ENCODE measurements at regions not wholly inside any gene's neighbourhood (a gene's known extent, or its start where the extent isn't known, plus 50 kb on each side); places are given as distances from the start of the nearest gene placed in this dataset.
A peak's percentile ranks its signal among the peaks of the same experiment; 100 is the strongest.
"Not testable (repeated sequence)": the region's sequence is repeated elsewhere in the genome, so short reads cannot be mapped to it uniquely, and the experiment has no call there.

- no peak for DNase-seq
Observed at GRCh38 chr16:65375651-65376050, 253.8 kb upstream of the CDH11 start.

- no peak for DNase-seq
Observed at GRCh38 chr16:65373097-65373496, 251.2 kb upstream of the CDH11 start.

GRCh38 chr16:65372171-65372570 lies 250.3 kb upstream of the CDH11 start:
- DNase-seq: no peak

- DNase-seq: no peak
Observed at GRCh38 chr16:65365732-65366715, 244.2 kb upstream of the CDH11 start.

- DNase-seq: not testable (repeated sequence)
Observed at GRCh38 chr16:65356721-65357120, 234.9 kb upstream of the CDH11 start.

GRCh38 chr16:65355706-65356105 lies 233.8 kb upstream of the CDH11 start:
- no peak for DNase-seq

GRCh38 chr16:65353183-65353582 lies 231.3 kb upstream of the CDH11 start:
- no peak for DNase-seq

GRCh38 chr16:65349626-65350025 lies 227.8 kb upstream of the CDH11 start:
- no peak for DNase-seq

GRCh38 chr16:65343556-65343955 lies 221.7 kb upstream of the CDH11 start:
- DNase-seq: no peak

- no peak for DNase-seq
Observed at GRCh38 chr16:65342231-65342866, 220.5 kb upstream of the CDH11 start.

GRCh38 chr16:65339062-65339461 lies 217.2 kb upstream of the CDH11 start:
- no peak for DNase-seq

- no peak for DNase-seq
Observed at GRCh38 chr16:65336160-65336559, 214.3 kb upstream of the CDH11 start.

GRCh38 chr16:65334081-65334480 lies 212.2 kb upstream of the CDH11 start:
- DNase-seq: no peak

- DNase-seq: no peak
Observed at GRCh38 chr16:65333283-65333682, 211.4 kb upstream of the CDH11 start.

- DNase-seq: no peak
Observed at GRCh38 chr16:65327346-65327745, 205.5 kb upstream of the CDH11 start.

- peak in 2 of 6 experiments; percentile 4 to 15 for DNase-seq
Observed at GRCh38 chr16:65323655-65324237, 201.9 kb upstream of the CDH11 start.

GRCh38 chr16:65319621-65320231 lies 197.9 kb upstream of the CDH11 start:
- DNase-seq: no peak

GRCh38 chr16:65318590-65319257 lies 196.9 kb upstream of the CDH11 start:
- no peak for DNase-seq

- DNase-seq: no peak
Observed at GRCh38 chr16:65318138-65318537, 196.3 kb upstream of the CDH11 start.

- DNase-seq: no peak
Observed at GRCh38 chr16:65316808-65317207, 194.9 kb upstream of the CDH11 start.

GRCh38 chr16:65315081-65315780 lies 193.4 kb upstream of the CDH11 start:
- DNase-seq: no peak

- no peak for DNase-seq
Observed at GRCh38 chr16:65314627-65315008, 192.8 kb upstream of the CDH11 start.
